Smooth muscle cell (in vitro differentiated cells): ENCODE measurements at regions not wholly inside any gene's neighbourhood (a gene's known extent, or its start where the extent isn't known, plus 50 kb on each side); places are given as distances from the start of the nearest gene placed in this dataset.

Experiments
- DNase-seq: peaks from one replicate; lab custom pipeline; 2025; ENCODE audit not compliant: unreplicated experiment; lab: John Stamatoyannopoulos, UW
- H2AFZ ChIP-seq: fragments of 200-600 bp; sonication (generic); 2 replicates; pipeline ENCODE4 v1.6.0; 2016; ENCODE audit warnings: antibody characterized with exemption, low read depth, mild to moderate bottlenecking
- H3F3A ChIP-seq: fragments of 200-600 bp; sonication (generic); 2 replicates; pipeline ENCODE4 v1.6.0; 2017; ENCODE audit warnings: antibody characterized with exemption, low read depth
- H3K27ac ChIP-seq: fragments of 200-600 bp; sonication (generic); 2 replicates; pipeline ENCODE4 v1.5.1; 2016; ENCODE audit warnings: low read depth, mild to moderate bottlenecking
- H3K27me3 ChIP-seq: fragments of 200-600 bp; sonication (generic); 2 replicates; pipeline ENCODE4 v1.6.1; 2016; ENCODE audit warnings: low read depth, mild to moderate bottlenecking
- H3K36me3 ChIP-seq: fragments of 200-600 bp; sonication (generic); 2 replicates; pipeline ENCODE4 v1.5.1; 2016; ENCODE audit warnings: low read depth
- H3K4me1 ChIP-seq: fragments of 200-600 bp; sonication (generic); 2 replicates; pipeline ENCODE4 v1.5.1; 2016; ENCODE audit warnings: low read depth
- H3K4me2 ChIP-seq: fragments of 200-600 bp; sonication (generic); 2 replicates; pipeline ENCODE4 v1.6.0; 2016; ENCODE audit warnings: mild to moderate bottlenecking
- H3K4me3 ChIP-seq: fragments of 200-600 bp; sonication (generic); 2 replicates; pipeline ENCODE4 v1.5.1; 2016; ENCODE audit warnings: mild to moderate bottlenecking
- H3K79me2 ChIP-seq: fragments of 200-600 bp; sonication (generic); 2 replicates; pipeline ENCODE4 v1.6.0; 2016; ENCODE audit warnings: low read depth, mild to moderate bottlenecking
- H3K9ac ChIP-seq: fragments of 200-600 bp; sonication (generic); 2 replicates; pipeline ENCODE4 v1.6.0; 2016; ENCODE audit warnings: low read depth
- H3K9me3 ChIP-seq: fragments of 200-600 bp; sonication (generic); replicated peaks from 2 replicates; pipeline ENCODE4 v1.5.1; 2016; ENCODE audit warnings: low read depth
- H4K20me1 ChIP-seq: fragments of 200-600 bp; sonication (generic); 2 replicates; pipeline ENCODE4 v1.6.0; 2016; ENCODE audit warnings: low read depth
- WGBS: methylation state at CpG from one replicate; pipeline ENCODE4 v1.1.7; 2016; ENCODE audit warnings: low lambda C conversion rate; 5-methylcytosine and 5-hydroxymethylcytosine counted together
- TF ChIP-seq, protein P1 (sequence below): fragments of 200-600 bp; sonication (generic); IDR thresholded peaks from 2 replicates; pipeline ENCODE4 v1.5.1; 2017; ENCODE audit warnings: borderline replicate concordance, mild to moderate bottlenecking, antibody characterized with exemption; ENCODE audit not compliant: insufficient read depth, poor library complexity, severe bottlenecking

- TF ChIP-seq, protein P1, sequence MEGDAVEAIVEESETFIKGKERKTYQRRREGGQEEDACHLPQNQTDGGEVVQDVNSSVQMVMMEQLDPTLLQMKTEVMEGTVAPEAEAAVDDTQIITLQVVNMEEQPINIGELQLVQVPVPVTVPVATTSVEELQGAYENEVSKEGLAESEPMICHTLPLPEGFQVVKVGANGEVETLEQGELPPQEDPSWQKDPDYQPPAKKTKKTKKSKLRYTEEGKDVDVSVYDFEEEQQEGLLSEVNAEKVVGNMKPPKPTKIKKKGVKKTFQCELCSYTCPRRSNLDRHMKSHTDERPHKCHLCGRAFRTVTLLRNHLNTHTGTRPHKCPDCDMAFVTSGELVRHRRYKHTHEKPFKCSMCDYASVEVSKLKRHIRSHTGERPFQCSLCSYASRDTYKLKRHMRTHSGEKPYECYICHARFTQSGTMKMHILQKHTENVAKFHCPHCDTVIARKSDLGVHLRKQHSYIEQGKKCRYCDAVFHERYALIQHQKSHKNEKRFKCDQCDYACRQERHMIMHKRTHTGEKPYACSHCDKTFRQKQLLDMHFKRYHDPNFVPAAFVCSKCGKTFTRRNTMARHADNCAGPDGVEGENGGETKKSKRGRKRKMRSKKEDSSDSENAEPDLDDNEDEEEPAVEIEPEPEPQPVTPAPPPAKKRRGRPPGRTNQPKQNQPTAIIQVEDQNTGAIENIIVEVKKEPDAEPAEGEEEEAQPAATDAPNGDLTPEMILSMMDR = no peak
- H3K4me1 ChIP-seq = no peaks in the 10 kb centered on the region
Measured at GRCh38 chr5:158202801-158203200, 343.9 kb upstream of the CLINT1 start.

DNA sequence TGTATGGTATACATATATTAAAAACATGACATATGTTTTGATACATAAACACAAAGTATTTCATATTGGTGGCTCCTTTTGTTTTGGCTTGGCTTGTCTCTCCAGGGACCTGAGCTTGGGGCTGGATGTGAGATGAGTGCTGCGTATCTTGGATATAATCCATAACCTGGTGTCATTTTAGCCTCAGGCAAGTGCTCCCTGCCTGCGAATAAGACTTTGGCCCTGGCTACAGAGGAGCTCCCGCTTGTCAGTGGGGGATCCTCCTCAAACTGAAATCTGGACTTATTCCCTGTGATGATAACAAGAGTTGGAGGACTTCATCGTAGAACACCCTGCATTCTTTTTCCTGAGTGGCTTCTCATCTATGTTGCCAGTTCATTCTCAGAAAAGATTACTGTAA is 341.7 kb upstream of the CLINT1 start:
- Histone ChIP-seq H3K4me1 (no peaks in the 10 kb centered on the region), H3K4me2 (no peak overlapping the region), H4K20me1 (no peaks in the 10 kb centered on the region), H3F3A (no peaks in the 10 kb centered on the region), H3K27me3 (peaks cover 4% of the 10 kb centered on the region), H2AFZ (no peak overlapping the region), H3K36me3 (no peaks in the 10 kb centered on the region), H3K9me3 (no peaks in the 10 kb centered on the region), H3K9ac (no peak overlapping the region), H3K27ac (no peak overlapping the region), H3K79me2 (no peaks in the 10 kb centered on the region), H3K4me3 (no peak overlapping the region)
- DNase-seq = no peak
- 86% methylated on average over 4 of the region's 4 CpGs for WGBS
- TF ChIP-seq, protein P1 = no peak

More at GRCh38 chr5:158202801-158203200, 343.9 kb upstream of the CLINT1 start:
- H3K4me3 ChIP-seq = no peak overlapping the region
- WGBS = 79% methylated on average over 7 of the region's 7 CpGs
- no peak for DNase-seq
- no peaks in the 10 kb centered on the region for H3F3A ChIP-seq
- no peak overlapping the region for H3K9ac ChIP-seq
- no peaks in the 10 kb centered on the region for H3K36me3 ChIP-seq
- no peak overlapping the region for H2AFZ ChIP-seq
- no peaks in the 10 kb centered on the region for H3K27me3 ChIP-seq
- no peak overlapping the region for H3K27ac ChIP-seq
- H3K79me2 ChIP-seq = no peaks in the 10 kb centered on the region
- H3K9me3 ChIP-seq = no peaks in the 10 kb centered on the region
- H4K20me1 ChIP-seq = no peaks in the 10 kb centered on the region
- H3K4me2 ChIP-seq = no peak overlapping the region

- Histone ChIP-seq H3K4me2 (no peak overlapping the region), H3K36me3 (no peaks in the 10 kb centered on the region), H3K4me3 (no peak overlapping the region), H3K9ac (no peak overlapping the region), H2AFZ (no peak overlapping the region), H3K4me1 (no peaks in the 10 kb centered on the region), H4K20me1 (no peaks in the 10 kb centered on the region), H3K9me3 (no peaks in the 10 kb centered on the region), H3K27me3 (peaks cover 4% of the 10 kb centered on the region), H3F3A (no peaks in the 10 kb centered on the region), H3K79me2 (no peaks in the 10 kb centered on the region), H3K27ac (no peak overlapping the region)
- DNase-seq = no peak
- 62% methylated on average over 6 of the region's 6 CpGs for WGBS
- TF ChIP-seq, protein P1 = no peak
Measured at GRCh38 chr5:158198636-158199035, 339.7 kb upstream of the CLINT1 start.

DNA sequence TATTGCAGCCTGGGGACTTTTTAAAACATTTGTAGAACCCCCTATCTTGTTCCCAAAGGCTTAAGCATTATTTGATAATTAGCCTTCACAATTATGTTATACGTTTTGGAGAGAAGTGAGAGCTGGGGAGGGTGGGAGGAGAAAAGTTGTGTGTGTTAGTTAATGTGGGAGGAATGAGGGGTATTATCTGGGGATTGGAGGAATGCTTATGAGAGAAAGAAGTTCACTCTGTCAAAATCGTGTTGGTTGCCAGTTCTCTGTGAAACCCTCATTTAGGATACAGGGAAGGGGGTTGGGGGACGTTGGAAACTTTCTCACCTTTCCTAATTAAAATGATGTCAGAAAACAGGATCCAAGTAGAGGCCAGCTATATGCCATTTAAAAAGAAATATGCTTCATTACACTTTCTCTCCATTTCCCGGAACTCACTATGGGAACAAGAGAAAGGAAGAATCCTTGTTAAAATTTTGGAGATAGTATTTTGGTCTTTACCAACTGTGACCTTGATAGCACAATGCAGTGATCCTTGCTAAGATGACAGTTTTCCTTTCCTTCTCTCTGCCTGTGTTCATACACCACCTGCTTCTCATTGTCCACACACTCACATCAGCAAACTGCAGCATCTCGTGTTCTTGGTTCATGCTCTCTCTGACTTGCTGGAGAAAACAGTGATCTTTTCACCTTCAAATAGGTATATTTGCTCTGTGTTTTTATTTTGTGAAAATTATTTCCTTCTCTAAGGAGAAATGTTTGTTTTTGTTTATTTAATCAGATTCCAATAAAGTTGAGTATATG is 336.7 kb upstream of the CLINT1 start:
- H3K27ac ChIP-seq = no peak overlapping the region
- H3K9ac ChIP-seq = no peak overlapping the region
- no peaks in the 10 kb centered on the region for H3K79me2 ChIP-seq
- H3K4me3 ChIP-seq = no peak overlapping the region
- DNase-seq = no peak
- no peaks in the 10 kb centered on the region for H3F3A ChIP-seq
- no peaks in the 10 kb centered on the region for H4K20me1 ChIP-seq
- no peaks in the 10 kb centered on the region for H3K36me3 ChIP-seq
- no peaks in the 10 kb centered on the region for H3K4me1 ChIP-seq
- H3K9me3 ChIP-seq = no peaks in the 10 kb centered on the region
- 72% methylated on average over 5 of the region's 5 CpGs for WGBS
- H3K4me2 ChIP-seq = no peak overlapping the region
- no peak overlapping the region for H2AFZ ChIP-seq
- TF ChIP-seq, protein P1 = no peak
- peaks cover 4% of the 10 kb centered on the region for H3K27me3 ChIP-seq
